ENCODE measurements at regions not wholly inside any gene's neighbourhood (a gene's known extent, or its start where the extent isn't known, plus 50 kb on each side); places are given as distances from the start of the nearest gene placed in this dataset.
A peak's percentile ranks its signal among the peaks of the same experiment; 100 is the strongest.

DNA sequence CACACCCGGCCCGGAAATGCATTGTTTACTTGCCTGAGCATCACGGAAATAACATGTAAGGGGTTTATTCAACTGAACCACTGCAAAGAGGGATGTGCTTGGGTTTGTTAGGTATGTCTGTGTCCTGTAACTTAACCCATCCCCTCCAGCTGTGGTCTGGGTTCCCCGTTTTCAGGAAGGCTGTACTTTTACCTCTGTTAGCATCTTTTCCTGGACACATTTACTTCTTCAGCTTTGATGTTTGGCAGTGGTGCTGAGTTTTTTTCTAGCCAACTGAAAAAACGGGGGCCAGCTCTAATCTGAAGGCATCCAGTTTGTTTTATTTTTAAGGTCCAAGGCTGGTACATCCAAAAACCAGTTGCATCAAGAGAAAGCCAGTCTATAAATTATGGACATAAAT lies 561.8 kb downstream of the BNC2 start:
- DNase-seq = peak; percentile 7
- H3T11ph ChIP-seq (ENCODE audit: low read length) = no peak overlapping the region
- H3K56ac ChIP-seq (ENCODE audit: insufficient read length, low read depth, low read length) = no peak overlapping the region
- no peaks in the 10 kb centered on the region for H3K79me1 ChIP-seq (ENCODE audit: insufficient read depth, low read depth, low read length, poor library complexity, severe bottlenecking)
- H3K27ac ChIP-seq (ENCODE audit: insufficient read length, low read depth, low read length) = no peak overlapping the region
- WGBS (ENCODE audit: extremely low coverage, insufficient read length, low lambda C conversion rate) = no CpG with 5 or more reads among the region's 5 CpGs
- no peaks in the 10 kb centered on the region for H3K23me2 ChIP-seq (ENCODE audit: insufficient read length, low read depth, low read length, poor library complexity, severe bottlenecking)
- no peaks in the 10 kb centered on the region; a peak in 1 of 5 replicates for H3K9me3 Mint-ChIP-seq
- H3K4me2 ChIP-seq (ENCODE audit: insufficient read depth, insufficient read length, low read length) = no peak overlapping the region
- no peak overlapping the region for H2BK120ac ChIP-seq (ENCODE audit: low read depth, low read length, poor library complexity, severe bottlenecking)
- H2AK5ac ChIP-seq (ENCODE audit: insufficient read length, low read length) = no peak overlapping the region
- H3K79me2 ChIP-seq (ENCODE audit: insufficient read depth, low read length) = no peaks in the 10 kb centered on the region
- H2AFZ ChIP-seq (ENCODE audit: low read length) = no peak overlapping the region
- TF ChIP-seq, protein P1, sequence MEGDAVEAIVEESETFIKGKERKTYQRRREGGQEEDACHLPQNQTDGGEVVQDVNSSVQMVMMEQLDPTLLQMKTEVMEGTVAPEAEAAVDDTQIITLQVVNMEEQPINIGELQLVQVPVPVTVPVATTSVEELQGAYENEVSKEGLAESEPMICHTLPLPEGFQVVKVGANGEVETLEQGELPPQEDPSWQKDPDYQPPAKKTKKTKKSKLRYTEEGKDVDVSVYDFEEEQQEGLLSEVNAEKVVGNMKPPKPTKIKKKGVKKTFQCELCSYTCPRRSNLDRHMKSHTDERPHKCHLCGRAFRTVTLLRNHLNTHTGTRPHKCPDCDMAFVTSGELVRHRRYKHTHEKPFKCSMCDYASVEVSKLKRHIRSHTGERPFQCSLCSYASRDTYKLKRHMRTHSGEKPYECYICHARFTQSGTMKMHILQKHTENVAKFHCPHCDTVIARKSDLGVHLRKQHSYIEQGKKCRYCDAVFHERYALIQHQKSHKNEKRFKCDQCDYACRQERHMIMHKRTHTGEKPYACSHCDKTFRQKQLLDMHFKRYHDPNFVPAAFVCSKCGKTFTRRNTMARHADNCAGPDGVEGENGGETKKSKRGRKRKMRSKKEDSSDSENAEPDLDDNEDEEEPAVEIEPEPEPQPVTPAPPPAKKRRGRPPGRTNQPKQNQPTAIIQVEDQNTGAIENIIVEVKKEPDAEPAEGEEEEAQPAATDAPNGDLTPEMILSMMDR (conservative IDR thresholded peaks at IDR 0.05) = no peak
- peaks cover 2% of the 10 kb centered on the region for H3K27me3 Mint-ChIP-seq (ENCODE audit: low read depth)
- H3K18ac ChIP-seq (ENCODE audit: insufficient read length, low read depth, low read length) = no peak overlapping the region
- H2BK12ac ChIP-seq (ENCODE audit: insufficient read length, low read depth, low read length) = no peak overlapping the region
- no peak overlapping the region for H3K14ac ChIP-seq (ENCODE audit: insufficient read depth, low read length)
- H3K4me3 Mint-ChIP-seq = no peak overlapping the region
- H3K9me3 ChIP-seq (ENCODE audit: control insufficient read depth, low read depth, low read length) = no peaks in the 10 kb centered on the region
- H4K91ac ChIP-seq (ENCODE audit: insufficient read length, low read depth, low read length) = no peak overlapping the region
- H2BK15ac ChIP-seq (ENCODE audit: low read depth, low read length) = no peak overlapping the region
- no peak overlapping the region for H3K27ac Mint-ChIP-seq
- no peak overlapping the region for H4K5ac ChIP-seq (ENCODE audit: insufficient read length, low read depth, low read length)
- no peak overlapping the region for H2BK20ac ChIP-seq (ENCODE audit: low read depth, low read length, poor library complexity, severe bottlenecking)
- no peak overlapping the region for H4K8ac ChIP-seq (replicated peaks; ENCODE audit: insufficient read length, low read depth, low read length)
- no peak overlapping the region for H3K23ac ChIP-seq (ENCODE audit: insufficient read length, low read depth, low read length)
- no peaks in the 10 kb centered on the region; the same call in 1 of the 2 replicates for H3K4me1 ChIP-seq (ENCODE audit: insufficient read depth, low read length)
- no peak overlapping the region for H3K4ac ChIP-seq (ENCODE audit: low read depth, low read length)
- no peaks in the 10 kb centered on the region for H3K27me3 ChIP-seq (ENCODE audit: insufficient read depth, low read length)
- no peak overlapping the region for H2BK5ac ChIP-seq (ENCODE audit: insufficient read length, low read length)
- no peaks in the 10 kb centered on the region for H4K20me1 ChIP-seq (ENCODE audit: control insufficient read depth, insufficient read depth, insufficient read length)
- H3K9ac ChIP-seq (ENCODE audit: extremely low read depth, insufficient read length, low read length) = no peak overlapping the region
- H3K4me1 Mint-ChIP-seq = peaks cover 23 to 35% of the 10 kb centered on the region in 2 experiments
- no peaks in the 10 kb centered on the region for H3K36me3 Mint-ChIP-seq (ENCODE audit: insufficient read depth in 1 of 3, low read depth in 3 of 3)
